SK-N-SH (cell line): ENCODE measurements at regions not wholly inside any gene's neighbourhood (a gene's known extent, or its start where the extent isn't known, plus 50 kb on each side); places are given as distances from the start of the nearest gene placed in this dataset.

ENCODE experiments used
- CTCF ChIA-PET: fragments of 300-600, 350-600 bp; formaldehyde crosslinking; extraction: SDS; loops from one replicate; lab custom pipeline; 2021; lab: Yijun Ruan, JAX
- POLR2A ChIA-PET: fragments of 350-600 bp; sonication (Branson Sonifier 250); formaldehyde crosslinking; extraction: SDS; loops from one replicate; lab custom pipeline; 2020; ENCODE audit warnings: antibody characterized with exemption, inconsistent platforms; lab: Yijun Ruan, JAX
- DNase-seq: peaks from one replicate; pipeline ENCODE4 v3.0.0; 2012
- H2AFZ ChIP-seq: fragments of 200-600 bp; sonication (generic); 2 replicates; pipeline ENCODE4 v1.8.1; 2016; ENCODE audit warnings: antibody characterized with exemption, mild to moderate bottlenecking, low read depth
- H3F3A ChIP-seq: fragments of 200-600 bp; sonication (generic); replicated peaks from 2 replicates; pipeline ENCODE3; 2016; ENCODE audit warnings: antibody characterized with exemption, mild to moderate bottlenecking; ENCODE audit not compliant: insufficient read depth
- H3K27ac ChIP-seq, 2 experiments: fragments of 200-500 bp in 1 of 2; fragments of 200-600 bp in 1 of 2; sonication (Bioruptor generic) in 1 of 2; sonication (generic), shearing (Covaris generic) in 1 of 2; 2 replicates each; pipeline versions ENCODE4 v1.5.1 to v1.6.1; 2014 to 2016; ENCODE audit warnings: low read depth in 2 of 2, inconsistent platforms in 1 of 2, low read length in 1 of 2, mild to moderate bottlenecking in 1 of 2, mixed read lengths in 1 of 2
- H3K27me3 ChIP-seq: fragments of 200-600 bp; sonication (generic), shearing (Covaris generic); 2 replicates; pipeline ENCODE4 v1.6.1; 2016; ENCODE audit warnings: mixed run types; ENCODE audit not compliant: insufficient read depth
- H3K36me3 ChIP-seq, 2 experiments: fragments of 200-500 bp in 1 of 2; fragments of 200-600 bp in 1 of 2; sonication (Bioruptor generic) in 1 of 2; sonication (generic) in 1 of 2; replicated peaks in 1 of 2; 2 replicates each; pipeline versions ENCODE3 to v1.5.1; 2014 to 2016; ENCODE audit warnings: low read length in 1 of 2, mild to moderate bottlenecking in 1 of 2; ENCODE audit not compliant: insufficient read depth in 2 of 2, control insufficient read depth in 1 of 2
- H3K4me1 ChIP-seq, 2 experiments: fragments of 200-500 bp in 1 of 2; fragments of 200-600 bp in 1 of 2; sonication (Bioruptor generic) in 1 of 2; sonication (generic), shearing (Covaris generic) in 1 of 2; 2 replicates each; pipeline versions ENCODE4 v1.5.1 to v1.6.1; 2014 to 2016; ENCODE audit warnings: low read depth in 1 of 2, low read length in 1 of 2, mixed run types in 1 of 2; ENCODE audit not compliant: insufficient read depth in 2 of 2, control insufficient read depth in 1 of 2
- H3K4me2 ChIP-seq: fragments of 200-600 bp; sonication (generic), shearing (Covaris generic); 2 replicates; pipeline ENCODE4 v1.6.1; 2017; ENCODE audit warnings: mixed run types
- H3K4me3 ChIP-seq, 2 experiments: fragments of 200-500 bp in 1 of 2; fragments of 200-600 bp in 1 of 2; sonication (Bioruptor generic) in 1 of 2; sonication (generic), shearing (Covaris generic) in 1 of 2; 2 replicates each; pipeline versions ENCODE4 v1.5.1 to v1.8.1; 2014 to 2016; ENCODE audit warnings: low read depth in 2 of 2, inconsistent platforms in 1 of 2, low read length in 1 of 2, mild to moderate bottlenecking in 1 of 2, mixed read lengths in 1 of 2, moderate library complexity in 1 of 2
- H3K79me2 ChIP-seq: fragments of 200-600 bp; sonication (generic); 2 replicates; pipeline ENCODE4 v1.8.1; 2017; ENCODE audit warnings: mild to moderate bottlenecking; ENCODE audit not compliant: insufficient read depth
- H3K9ac ChIP-seq: fragments of 200-600 bp; sonication (generic); 2 replicates; pipeline ENCODE4 v1.6.1; 2017; ENCODE audit warnings: mixed run types
- H3K9me2 ChIP-seq: fragments of 200-600 bp; sonication (generic); 2 replicates; pipeline ENCODE4 v1.6.1; 2017; ENCODE audit warnings: mixed run types
- H3K9me3 ChIP-seq: fragments of 200-600 bp; sonication (generic); 2 replicates; pipeline ENCODE4 v1.6.1; 2017; ENCODE audit warnings: mixed run types, mild to moderate bottlenecking, moderate library complexity
- H4K20me1 ChIP-seq: fragments of 200-600 bp; sonication (generic); 2 replicates; pipeline ENCODE4 v1.6.1; 2017; ENCODE audit warnings: mild to moderate bottlenecking, mixed run types; ENCODE audit not compliant: insufficient read depth
- CHD2 ChIP-seq: fragments of 150-350 bp; IDR thresholded peaks from 2 replicates; pipeline ENCODE4 v1.6.1; 2018; ENCODE audit warnings: low read length; ENCODE audit not compliant: partially characterized antibody
- CTCF ChIP-seq: fragments of 200-600 bp; sonication (generic); IDR thresholded peaks from 2 replicates; pipeline ENCODE4 v1.6.1; 2017; ENCODE audit warnings: antibody characterized with exemption, mild to moderate bottlenecking, moderate library complexity
- ELF1 ChIP-seq: IDR thresholded peaks from 2 replicates; pipeline ENCODE4 v1.4.0; 2012
- FOXM1 ChIP-seq: IDR thresholded peaks from 2 replicates; pipeline ENCODE4 v1.4.0; 2012; ENCODE audit warnings: low read depth, mild to moderate bottlenecking
- GATA2 ChIP-seq: sonication (generic); formaldehyde crosslinking; IDR thresholded peaks from 2 replicates; pipeline ENCODE4 v1.5.0; 2020; ENCODE audit warnings: mild to moderate bottlenecking, missing genetic modification reagents
- MEF2A ChIP-seq: IDR thresholded peaks from 2 replicates; pipeline ENCODE4 v1.4.0; 2012; ENCODE audit warnings: low read depth, borderline replicate concordance
- NFIC ChIP-seq: IDR thresholded peaks from 2 replicates; pipeline ENCODE4 v1.4.0; 2012; ENCODE audit warnings: borderline replicate concordance
- NRF1 ChIP-seq: IDR thresholded peaks from 2 replicates; pipeline ENCODE4 v1.6.1; 2012; ENCODE audit warnings: low read depth, mild to moderate bottlenecking, low read length
- PBX3 ChIP-seq: IDR thresholded peaks from 2 replicates; pipeline ENCODE4; 2012
- RAD21 ChIP-seq: IDR thresholded peaks from 2 replicates; pipeline ENCODE4 v1.6.1; 2012; ENCODE audit warnings: mild to moderate bottlenecking, low read length
- REST ChIP-seq: IDR thresholded peaks from 2 replicates; pipeline ENCODE4 v1.6.1; 2012; ENCODE audit warnings: mild to moderate bottlenecking, low read depth, low read length, moderate library complexity
- SIN3A ChIP-seq: IDR thresholded peaks from 2 replicates; pipeline ENCODE4 v1.6.1; 2012; ENCODE audit warnings: low read depth, mild to moderate bottlenecking, low read length, moderate library complexity, borderline replicate concordance
- SMC3 ChIP-seq: IDR thresholded peaks from 2 replicates; pipeline ENCODE4 v1.6.1; 2012; ENCODE audit warnings: low read depth, low read length, improper control_type of control experiment
- YY1 ChIP-seq: IDR thresholded peaks from 2 replicates; pipeline ENCODE4 v1.4.0; 2012; ENCODE audit warnings: low read depth, mild to moderate bottlenecking
- ZBTB33 ChIP-seq: IDR thresholded peaks from 2 replicates; pipeline ENCODE4 v1.4.0; 2012; ENCODE audit warnings: low read depth, borderline replicate concordance
- WGBS: methylation state at CpG from one replicate; pipeline ENCODE4 v1.1.6; 2017; ENCODE audit warnings: low lambda C conversion rate; 5-methylcytosine and 5-hydroxymethylcytosine counted together

GRCh38 chr16:5575121-5575520, 477.5 kb upstream of the EEF2KMT start:
- no peaks in the 10 kb centered on the region for H3K27me3 ChIP-seq
- H3K9ac ChIP-seq, result no peak overlapping the region
- H3K27ac ChIP-seq, result peak overlapping the region in 1 of 2 experiments; percentile 74; a peak in 2 of 4 replicates
- no peaks in the 10 kb centered on the region for H3K9me2 ChIP-seq
- H3K4me1 ChIP-seq, result peaks cover 0 to 28% of the 10 kb centered on the region in 2 experiments; a peak in 2 of 4 replicates
- WGBS, result 40% methylated on average over 6 of the region's 6 CpGs
- H3K4me2 ChIP-seq, result no peak overlapping the region
- H3K9me3 ChIP-seq, result no peaks in the 10 kb centered on the region
- no peak for DNase-seq
- H4K20me1 ChIP-seq, result no peaks in the 10 kb centered on the region
- no peak overlapping the region for H3K4me3 ChIP-seq
- ChIA-PET POLR2A (no interaction called here), CTCF (interaction anchor here (0.7 to 1.9 kb wide), 3 partner anchors 58 to 70 kb away, joined by 3 to 5 read pairs (median 4); no protein-coding TSS in a partner anchor)
- H3F3A ChIP-seq, result no peaks in the 10 kb centered on the region
- no peaks in the 10 kb centered on the region for H3K79me2 ChIP-seq
- H3K36me3 ChIP-seq, result no peaks in the 10 kb centered on the region
- TF ChIP-seq SIN3A (no peak), SMC3 (no peak), NRF1 (no peak), YY1 (no peak), ELF1 (no peak), FOXM1 (no peak), CHD2 (no peak), REST (no peak), CTCF (no peak), PBX3 (no peak), GATA2 (CRISPR knock-in tag) (no peak), ZBTB33 (no peak), MEF2A (no peak), RAD21 (no peak), NFIC (no peak)
- H2AFZ ChIP-seq, result no peak overlapping the region
